K562 (cell line): ENCODE measurements at regions not wholly inside any gene's neighbourhood (a gene's known extent, or its start where the extent isn't known, plus 50 kb on each side); places are given as distances from the start of the nearest gene placed in this dataset.

ENCODE experiments used
- ATAC-seq: fragments of 200-7000 bp; cut with Tn5 transposase; 3 replicates; pipeline ENCODE4 v1.9.1; 2020; ENCODE audit warnings: moderate library complexity
- BruUV-seq: library from RNA; stranded (reverse); fragments of 400-500 nt; replicated peaks from 2 replicates; lab custom pipeline; 2021; lab: Mats Ljungman, UMichigan
- CTCF ChIA-PET: fragments of 300-600 bp; formaldehyde crosslinking; extraction: SDS; loops from one replicate; lab custom pipeline; 2021; ENCODE audit warnings: low intra/inter-chr PET ratio; lab: Yijun Ruan, JAX
- POLR2A ChIA-PET: fragments of 300-600, 350-650 bp; sonication (Branson Sonifier 250); formaldehyde crosslinking; extraction: SDS; loops from one replicate; lab custom pipeline; 2021; ENCODE audit warnings: antibody characterized with exemption, inconsistent platforms; lab: Yijun Ruan, JAX
- DNase-seq, 4 experiments: peaks; one replicate each; pipeline versions ENCODE4 v3.0.0 to v3.0.0-alpha.2; 2011 to 2018; ENCODE audit warnings: low spot score in 3 of 4, mixed read lengths in 3 of 4; ENCODE audit errors: extremely low read depth in 1 of 4
- FAIRE-seq: peaks from 2 replicates; lab custom pipeline; 2011; peaks lifted over from hg19 to GRCh38; lab: Jason Lieb, UNC
- H2AFZ ChIP-seq: 2 replicates; pipeline ENCODE4 v1.6.0; 2011; ENCODE audit warnings: low read depth, low read length, control low read depth, inconsistent platforms
- H3K27ac ChIP-seq: fragments of 200-600 bp; 3 replicates; pipeline ENCODE4 v1.8.0; 2011; ENCODE audit warnings: low read depth, mild to moderate bottlenecking, control low read depth, inconsistent platforms, low read length, moderate library complexity, mixed read lengths; ENCODE audit errors: extremely low read depth
- H3K27me3 ChIP-seq, 2 experiments: fragments of 300-600 bp in 1 of 2; 2 replicates in 1 of 2; 3 replicates in 1 of 2; pipeline versions ENCODE4 v1.6.0 to v1.8.0; 2011; ENCODE audit warnings: inconsistent platforms in 2 of 2, low read length in 2 of 2, mild to moderate bottlenecking in 1 of 2, mixed read lengths in 1 of 2, moderate library complexity in 1 of 2; ENCODE audit not compliant: control insufficient read depth in 2 of 2, insufficient read depth in 2 of 2
- H3K36me3 ChIP-seq: fragments of 300-600 bp; 3 replicates; pipeline ENCODE4 v1.8.0; 2011; ENCODE audit warnings: mild to moderate bottlenecking, low read length, inconsistent platforms; ENCODE audit not compliant: control insufficient read depth, insufficient read depth
- H3K4me1 ChIP-seq, 2 experiments: fragments of 200-600 bp in 1 of 2; replicated peaks in 1 of 2; 2 replicates in 1 of 2; 3 replicates in 1 of 2; pipeline versions ENCODE4 v1.5.1 to v1.8.0; 2011; ENCODE audit warnings: inconsistent platforms in 2 of 2, low read length in 2 of 2, mild to moderate bottlenecking in 1 of 2, mixed read lengths in 1 of 2, moderate library complexity in 1 of 2; ENCODE audit not compliant: control insufficient read depth in 2 of 2, insufficient read depth in 2 of 2
- H3K4me2 ChIP-seq: 2 replicates; pipeline ENCODE4 v1.6.1; 2011; ENCODE audit warnings: low read length, control low read depth, inconsistent platforms, mixed read lengths; ENCODE audit not compliant: insufficient read depth
- H3K4me3 ChIP-seq: fragments of 200-600 bp; sonication (generic), shearing (Covaris generic); 2 replicates; pipeline ENCODE4 v1.5.1; 2016; ENCODE audit warnings: control low read depth, inconsistent platforms
- H3K79me2 ChIP-seq: fragments of 200-600 bp; 3 replicates; pipeline ENCODE4 v1.8.0; 2011; ENCODE audit warnings: low read length, inconsistent platforms; ENCODE audit not compliant: control insufficient read depth, insufficient read depth
- H3K9ac ChIP-seq, 2 experiments: 2 replicates each; pipeline versions ENCODE4 v1.6.0 to v1.6.1; 2011; ENCODE audit warnings: low read depth in 2 of 2, low read length in 2 of 2, control low read depth in 1 of 2, inconsistent platforms in 1 of 2, mild to moderate bottlenecking in 1 of 2, mixed read lengths in 1 of 2; ENCODE audit not compliant: insufficient read depth in 1 of 2
- H3K9me1 ChIP-seq: one replicate; pipeline ENCODE4 v1.6.0; 2011; ENCODE audit warnings: inconsistent platforms, mild to moderate bottlenecking, low read length, moderate library complexity; ENCODE audit not compliant: control insufficient read depth, insufficient read depth
- H3K9me3 ChIP-seq: replicated peaks from 2 replicates; pipeline ENCODE4 v1.5.1; 2011; ENCODE audit warnings: low read depth, low read length, inconsistent platforms; ENCODE audit not compliant: control insufficient read depth, insufficient read depth
- H4K20me1 ChIP-seq: replicated peaks from 2 replicates; pipeline ENCODE4 v1.6.1; 2011; ENCODE audit warnings: low read length, inconsistent platforms, mixed read lengths; ENCODE audit not compliant: control insufficient read depth, insufficient read depth
- GATAD2B ChIP-seq: fragments of 450-650 bp; IDR thresholded peaks from 2 replicates; pipeline ENCODE4 v1.6.1; 2017; ENCODE audit warnings: mild to moderate bottlenecking, borderline replicate concordance
- MEF2A ChIP-seq: IDR thresholded peaks from 2 replicates; pipeline ENCODE4 v1.6.1; 2011; ENCODE audit warnings: low read depth, mild to moderate bottlenecking, low read length, moderate library complexity; ENCODE audit not compliant: control insufficient read depth
- POLR3G ChIP-seq: IDR thresholded peaks from 2 replicates; pipeline ENCODE4 v1.6.1; 2011; ENCODE audit not compliant: insufficient read length, insufficient replicate concordance; ENCODE audit errors: extremely low read depth
- TFE3 ChIP-seq: fragments of 450-650 bp; formaldehyde crosslinking; IDR thresholded peaks from 2 replicates; pipeline ENCODE4 v1.4.0; 2020; ENCODE audit warnings: mild to moderate bottlenecking, mixed read lengths
- ZNF121 ChIP-seq: sonication (generic); formaldehyde crosslinking; conservative IDR thresholded peaks from 2 replicates; pipeline ENCODE4 v1.8.0; 2022; ENCODE audit warnings: missing genetic modification reagents
- WGBS: fragments of 100-300 bp; shearing (Covaris generic); methylation state at CpG from one replicate; pipeline ENCODE4 v1.1.6; 2016; ENCODE audit warnings: low coverage, mixed read lengths; ENCODE audit not compliant: insufficient coverage; ENCODE audit errors: missing lambda C conversion rate; 5-methylcytosine and 5-hydroxymethylcytosine counted together
- in situ Hi-C: fragments of 300-500 bp; cut with MboI; formaldehyde crosslinking; loops from 4 replicates; pipeline ENCODE4 v1.15.0; 2018; ENCODE audit warnings: inconsistent platforms, mixed read lengths
- intact Hi-C: fragments of 100-400 bp; cut with micrococcal nuclease; formaldehyde crosslinking; loops from 2 replicates; pipeline ENCODE4 v1.14.2; 2022

- no peak for TF ChIP-seq GATAD2B
These were observed 459.1 kb downstream of the SETD4 start (continued) for GRCh38 chr21:35601211-35601610.

- Histone ChIP-seq H2AFZ (no peak overlapping the region), H3K27me3 (peaks cover 6 to 24% of the 10 kb centered on the region in 2 experiments; a peak in 4 of 5 replicates), H3K4me2 (no peak overlapping the region), H3K9me3 (no peaks in the 10 kb centered on the region), H3K9ac (no peak overlapping the region), H3K9me1 (no peaks in the 10 kb centered on the region), H3K79me2 (no peaks in the 10 kb centered on the region), H3K4me1 (no peaks in the 10 kb centered on the region), H3K4me3 (no peak overlapping the region), H3K27ac (no peak overlapping the region), H4K20me1 (no peaks in the 10 kb centered on the region), H3K36me3 (no peaks in the 10 kb centered on the region)
- CTCF ChIA-PET: no interaction called here
- DNase-seq: no peak
- POLR2A ChIA-PET: no interaction called here
- BruUV-seq: no TSS peak
- FAIRE-seq: no peak
- no peak for TF ChIP-seq MEF2A
- intact Hi-C loops (no loop called here), in situ Hi-C loops (no loop called here)
- ATAC-seq: no peak
- 5% methylated on average over 8 of the region's 8 CpGs for WGBS
These were observed 461.2 kb downstream of the SETD4 start for GRCh38 chr21:35599164-35599563.

GRCh38 chr21:35597750-35598339 is 462.5 kb downstream of the SETD4 start:
- Histone ChIP-seq H4K20me1 (no peaks in the 10 kb centered on the region), H3K9me3 (no peaks in the 10 kb centered on the region), H3K4me1 (no peaks in the 10 kb centered on the region), H3K36me3 (no peaks in the 10 kb centered on the region), H3K79me2 (no peaks in the 10 kb centered on the region), H3K9me1 (no peaks in the 10 kb centered on the region), H3K27me3 (peaks cover 6 to 12% of the 10 kb centered on the region in 2 experiments; a peak in 3 of 5 replicates), H3K27ac (no peak overlapping the region), H3K4me3 (no peak overlapping the region), H3K9ac (no peak overlapping the region), H2AFZ (no peak overlapping the region), H3K4me2 (no peak overlapping the region)
- FAIRE-seq (no peak), ATAC-seq (no peak), DNase-seq (no peak)
- TF ChIP-seq POLR3G (no peak), ZNF121 (peak; percentile 53), TFE3 (CRISPR knock-in tag) (peak; percentile 69)
- BruUV-seq: no TSS peak
- in situ Hi-C loops: no loop called here
- POLR2A ChIA-PET: no interaction called here
- WGBS: 16% methylated on average over 7 of the region's 7 CpGs
- CTCF ChIA-PET: no interaction called here
- intact Hi-C loops: no loop called here
